ENCODE measurements at regions not wholly inside any gene's neighbourhood (a gene's known extent, or its start where the extent isn't known, plus 50 kb on each side); places are given as distances from the start of the nearest gene placed in this dataset.

DNA sequence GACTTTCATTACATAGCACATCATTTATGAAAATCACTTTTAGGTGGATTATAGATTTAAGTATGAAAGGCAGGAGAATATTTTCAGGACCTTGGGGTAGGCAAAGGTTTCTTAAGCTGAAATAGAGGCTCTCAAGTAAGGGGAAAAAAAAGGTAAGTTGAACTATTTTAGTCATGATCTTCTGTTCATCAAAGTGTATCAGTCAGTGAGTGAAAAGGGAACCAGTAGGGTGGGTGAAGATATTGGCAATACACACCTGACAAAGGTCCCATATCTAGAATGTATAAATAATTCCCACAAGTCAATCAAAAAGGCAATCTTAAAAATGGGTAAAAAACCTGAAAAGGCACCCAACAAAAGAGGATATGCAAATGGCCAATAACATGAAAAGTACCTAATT, 218.6 kb downstream of the KLF13 start:
- no peak for FAIRE-seq

DNA sequence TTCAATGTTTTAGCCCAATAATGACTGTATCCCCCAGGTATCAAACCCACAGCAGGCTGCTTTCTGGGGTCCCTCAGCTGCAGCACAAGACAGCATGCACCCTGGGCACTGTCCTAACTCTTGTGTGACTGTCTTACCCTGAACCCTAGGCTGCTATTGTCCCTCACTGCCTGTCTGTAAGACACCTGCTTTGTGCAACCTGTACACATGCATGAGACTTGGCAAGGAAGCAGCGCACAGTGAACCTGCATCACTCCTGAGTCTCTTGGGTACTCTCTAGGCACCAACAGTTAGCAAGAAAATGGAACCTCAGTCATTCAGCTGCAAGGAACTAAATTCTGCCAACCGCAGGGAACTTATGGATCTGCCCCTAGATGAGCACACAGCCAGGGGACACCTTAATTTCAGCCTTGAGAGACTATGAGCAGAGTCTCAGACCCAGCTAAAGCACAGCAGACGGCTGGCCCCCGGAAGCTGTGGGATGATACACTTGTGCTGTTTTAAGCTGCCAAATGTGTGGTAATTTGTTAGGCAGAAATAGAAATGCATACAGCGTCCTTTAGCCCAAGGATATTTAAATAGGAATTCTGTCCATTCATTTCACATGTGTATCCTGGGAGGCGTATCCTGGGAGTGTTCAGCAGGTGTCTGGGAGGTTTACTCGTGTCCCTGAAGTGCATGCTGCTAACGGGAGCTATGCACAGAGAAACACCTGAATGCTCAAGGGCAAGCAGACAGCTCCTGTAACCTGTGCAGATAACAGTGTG, 223.8 kb downstream of the KLF13 start:
- DNase-seq (ENCODE audit: insufficient read length, low spot score) (no peak), FAIRE-seq (no peak)

More for the DNA sequence above, 218.6 kb downstream of the KLF13 start:
- no peak for DNase-seq (ENCODE audit: insufficient read length, low spot score)

DNA sequence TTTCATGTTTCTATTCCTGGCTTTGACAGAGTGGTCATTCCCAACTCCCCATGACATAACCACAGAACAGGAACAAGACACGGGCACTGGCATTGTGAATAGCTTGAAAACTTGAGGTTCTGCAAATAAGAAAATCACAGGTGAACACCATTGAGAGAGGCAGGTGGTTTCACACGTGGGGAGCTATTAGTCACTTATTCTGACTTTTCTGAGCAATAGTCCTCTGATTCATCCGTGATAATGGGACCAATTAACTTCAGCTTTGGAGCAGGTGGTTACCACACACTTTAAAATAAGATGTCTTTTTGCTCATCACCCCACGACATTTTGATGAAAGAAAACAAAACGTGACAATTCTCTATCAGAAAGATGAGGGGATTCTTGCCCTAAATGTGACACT, 224.7 kb downstream of the KLF13 start:
- DNase-seq (ENCODE audit: insufficient read length, low spot score) (no peak), FAIRE-seq (no peak)

DNA sequence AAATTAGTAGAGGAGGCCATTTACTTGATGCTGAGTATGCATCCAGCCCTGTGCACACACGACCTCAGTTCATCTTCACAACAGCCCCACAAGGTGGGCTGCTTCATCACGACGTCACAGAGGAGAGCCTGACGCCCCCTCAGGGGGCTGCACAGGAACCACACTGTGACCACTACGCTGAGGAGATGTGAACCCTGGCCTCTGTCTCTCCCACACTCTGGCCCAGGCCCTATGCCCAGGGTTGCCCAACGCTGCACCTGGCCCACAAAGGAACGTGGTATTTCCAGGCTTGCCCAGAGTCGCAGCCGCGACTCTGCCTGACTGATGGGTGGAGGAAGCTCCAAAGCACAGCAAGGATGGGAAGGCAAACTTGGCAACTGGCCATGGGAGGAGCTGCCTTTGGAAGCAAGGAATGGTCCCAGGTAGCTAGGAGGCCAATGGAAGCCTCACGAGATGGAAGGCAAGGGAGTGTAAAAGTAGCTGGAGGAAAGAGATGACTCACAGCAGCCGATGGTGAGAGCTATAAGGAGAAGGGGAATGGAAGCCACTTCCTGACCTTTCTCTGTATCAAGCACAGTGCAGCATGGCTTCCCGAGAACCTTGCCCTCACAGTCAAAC, 226.0 kb downstream of the KLF13 start:
- DNase-seq (ENCODE audit: insufficient read length, low spot score) (no peak), FAIRE-seq (no peak)

DNA sequence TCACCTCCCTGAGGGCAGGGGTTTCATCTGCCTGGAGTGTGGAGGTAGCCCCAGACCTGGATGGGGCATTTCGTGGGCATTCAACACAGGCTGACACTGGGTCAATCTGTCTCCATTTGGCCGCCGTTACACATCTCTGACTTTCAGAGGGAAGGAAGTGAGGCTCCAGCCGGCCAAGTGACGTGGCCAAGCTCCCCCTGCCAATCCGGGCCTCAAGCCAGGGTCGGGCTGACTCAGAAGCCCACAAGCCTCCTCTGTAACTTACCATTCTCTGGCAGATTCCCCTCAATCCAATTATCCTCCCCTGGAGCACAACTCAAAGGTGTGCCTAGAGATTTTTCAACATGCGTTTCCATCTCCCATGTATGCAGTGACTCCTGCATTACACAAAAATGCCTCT, 227.6 kb downstream of the KLF13 start:
- FAIRE-seq (no peak), DNase-seq (ENCODE audit: insufficient read length, low spot score) (no peak)

DNA sequence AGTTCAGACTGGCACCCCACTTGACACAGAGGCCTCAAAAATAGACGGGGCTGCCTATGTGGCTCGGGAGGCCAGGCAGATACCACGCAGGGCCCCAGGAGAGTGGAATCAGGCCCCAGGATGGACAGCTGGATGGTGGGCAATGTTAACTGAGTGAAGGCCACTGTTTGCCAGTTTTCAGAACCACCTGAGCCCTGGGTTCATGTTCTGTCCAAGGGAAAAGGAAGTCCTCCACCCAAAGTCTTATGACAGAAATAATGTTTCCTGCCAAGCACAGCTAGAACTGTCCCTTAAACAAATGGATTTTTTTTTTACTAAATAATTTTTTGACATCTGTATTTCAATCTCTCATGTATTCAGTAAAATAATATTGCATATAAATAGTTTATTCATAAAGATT, 228.4 kb downstream of the KLF13 start:
- FAIRE-seq (no peak), DNase-seq (ENCODE audit: insufficient read length, low spot score) (no peak)

DNA sequence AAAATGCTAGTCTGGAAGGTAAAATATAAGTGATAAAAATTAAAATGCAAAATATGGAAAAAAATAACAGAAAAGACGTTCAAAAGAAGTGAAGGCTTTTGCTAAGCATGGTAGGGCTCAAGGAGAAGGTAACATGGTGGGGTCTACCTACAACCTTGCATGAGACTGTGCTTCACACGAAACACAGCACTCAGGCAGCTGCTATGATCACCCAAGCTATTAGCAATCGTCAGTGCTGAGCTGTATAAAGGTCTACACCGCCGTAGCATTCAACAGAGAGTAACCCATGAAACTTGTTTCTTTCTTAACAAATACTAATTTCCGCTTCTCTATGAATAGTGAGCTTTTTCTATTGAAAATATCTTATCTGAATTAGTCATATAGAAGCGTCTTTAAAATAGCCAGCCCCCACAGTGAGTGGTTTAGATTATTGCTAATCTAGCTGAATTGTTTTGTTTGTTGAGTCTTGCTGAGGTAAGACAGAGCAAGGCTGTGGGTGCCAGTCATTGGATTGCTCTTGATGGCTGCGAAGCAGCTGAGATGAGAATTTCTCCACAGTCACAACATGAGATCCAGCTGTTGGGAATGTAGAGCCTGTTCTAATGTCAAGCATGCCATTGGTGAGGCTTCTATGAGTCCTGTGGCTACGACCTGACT, 230.0 kb downstream of the KLF13 start:
- no peak for DNase-seq (ENCODE audit: insufficient read length, low spot score)
- no peak for FAIRE-seq

DNA sequence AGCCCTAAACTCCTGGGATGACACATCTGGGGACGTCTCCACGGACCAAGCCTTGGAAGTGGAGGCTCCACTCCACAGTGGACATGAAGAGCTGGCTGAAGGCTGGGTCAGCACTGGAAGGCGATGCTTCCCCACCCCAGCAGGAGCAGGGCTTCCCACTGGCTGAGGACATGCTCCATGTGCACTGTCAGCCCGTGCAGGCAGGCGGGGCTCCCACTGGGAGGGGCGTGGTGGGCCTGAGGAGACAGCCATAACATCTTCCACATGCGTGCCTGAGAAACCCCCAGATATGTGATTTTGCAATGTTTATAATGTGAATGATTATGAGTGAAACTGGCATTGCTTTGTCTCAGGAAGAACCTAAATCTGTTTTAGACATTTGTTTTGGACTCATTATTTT, 231.3 kb downstream of the KLF13 start:
- DNase-seq (ENCODE audit: insufficient read length, low spot score) (no peak), FAIRE-seq (no peak)

DNA sequence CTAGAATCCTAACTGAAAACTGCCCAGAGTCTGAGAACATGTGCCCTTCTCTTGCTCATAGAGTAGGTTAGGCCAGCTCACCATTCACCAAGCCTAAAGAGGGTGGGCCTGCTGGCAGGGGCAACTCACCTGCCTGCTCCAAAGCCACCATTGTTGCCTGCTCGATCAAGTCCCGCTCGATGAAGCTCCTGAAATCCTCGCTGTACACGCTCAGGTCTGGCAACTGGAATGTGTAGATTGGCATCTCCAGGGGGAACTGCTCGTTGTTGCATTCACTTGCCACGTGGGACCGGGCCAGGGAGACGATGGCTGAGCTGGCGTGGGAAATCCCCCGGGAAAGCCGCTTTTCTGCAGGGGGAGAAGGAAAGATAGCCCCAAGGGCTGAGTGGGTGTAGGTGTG, 232.2 kb downstream of the KLF13 start:
- FAIRE-seq (no peak), DNase-seq (ENCODE audit: insufficient read length, low spot score) (no peak)

DNA sequence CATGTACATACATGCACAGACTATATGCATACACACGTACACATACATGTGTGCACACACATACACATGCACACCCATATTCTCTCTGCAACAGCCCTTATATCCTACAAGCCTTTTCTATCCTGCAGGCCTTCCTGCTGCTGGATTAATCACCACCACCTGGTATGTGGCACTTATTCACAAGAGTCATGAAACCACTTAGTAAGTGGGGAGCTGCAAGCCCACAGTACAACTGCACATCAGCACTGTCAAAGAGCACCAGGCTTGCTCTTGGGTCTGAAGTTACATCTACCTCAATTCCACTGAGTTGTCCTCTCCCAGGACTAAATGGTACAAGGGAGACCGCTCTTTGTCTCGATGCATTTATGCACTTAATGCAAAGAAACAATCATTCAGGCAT, 233.2 kb downstream of the KLF13 start:
- DNase-seq (ENCODE audit: insufficient read length, low spot score) (no peak), FAIRE-seq (no peak)

DNA sequence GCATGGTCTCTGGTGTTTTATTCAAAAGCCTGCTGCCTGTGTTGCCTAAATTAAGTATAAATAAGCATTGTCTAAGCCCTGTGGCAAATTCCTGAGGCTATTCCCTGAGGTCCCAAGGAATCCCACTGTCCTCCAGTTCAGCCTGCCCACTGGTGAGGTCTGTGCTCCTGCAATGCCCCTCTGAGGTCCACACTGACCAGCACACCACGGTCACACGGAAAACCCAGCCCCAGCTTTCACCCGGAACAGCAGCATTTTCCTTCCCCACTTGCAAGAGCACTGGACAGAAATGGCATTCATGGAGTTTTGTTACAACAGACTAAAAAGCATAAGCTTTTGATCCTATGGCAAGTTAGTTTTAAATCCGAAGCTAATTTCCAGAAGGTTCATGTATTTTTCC, 234.0 kb downstream of the KLF13 start:
- no peak for DNase-seq (ENCODE audit: insufficient read length, low spot score)
- FAIRE-seq, result no peak

DNA sequence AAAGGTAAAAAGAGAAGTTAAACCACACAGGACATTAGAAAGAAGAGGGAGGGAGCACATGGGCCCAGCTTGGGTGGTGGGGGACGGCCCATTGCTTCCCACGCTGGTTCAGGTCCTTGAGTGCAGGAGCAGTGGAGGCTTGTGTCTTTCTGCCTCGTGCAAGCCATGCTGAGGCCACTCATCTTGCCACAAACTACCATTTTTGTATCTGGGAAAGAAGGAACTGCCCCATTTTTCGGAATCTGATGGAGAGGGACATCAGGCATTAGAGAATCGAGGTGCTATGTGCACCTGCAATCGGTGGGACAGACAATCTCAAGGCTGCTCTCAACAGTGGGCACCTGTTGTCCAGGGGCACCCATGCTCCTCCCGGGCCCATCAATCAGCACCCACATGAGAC, 234.5 kb downstream of the KLF13 start:
- no peak for FAIRE-seq
- no peak for DNase-seq (ENCODE audit: insufficient read length, low spot score)

DNA sequence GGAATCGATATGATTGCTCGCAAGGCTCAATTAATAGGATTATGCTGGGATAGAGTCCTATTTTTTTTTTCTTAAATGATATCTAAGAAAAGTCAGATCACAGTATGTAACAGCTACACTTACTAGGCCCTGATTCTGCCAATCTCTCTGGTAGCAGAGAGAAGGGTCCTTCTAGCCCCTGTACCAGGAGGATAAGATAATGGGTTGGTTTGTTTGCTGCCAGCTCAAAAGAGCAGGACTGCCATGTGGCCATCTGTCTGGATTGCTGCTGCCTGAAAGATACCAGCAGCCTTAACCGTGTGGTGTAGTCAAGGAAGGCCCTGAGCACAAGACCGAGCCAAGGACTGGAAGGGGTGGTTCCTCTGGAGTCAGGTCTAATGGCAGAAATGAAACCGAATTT, 236.4 kb downstream of the KLF13 start:
- no peak for DNase-seq (ENCODE audit: insufficient read length, low spot score)
- FAIRE-seq, result no peak

DNA sequence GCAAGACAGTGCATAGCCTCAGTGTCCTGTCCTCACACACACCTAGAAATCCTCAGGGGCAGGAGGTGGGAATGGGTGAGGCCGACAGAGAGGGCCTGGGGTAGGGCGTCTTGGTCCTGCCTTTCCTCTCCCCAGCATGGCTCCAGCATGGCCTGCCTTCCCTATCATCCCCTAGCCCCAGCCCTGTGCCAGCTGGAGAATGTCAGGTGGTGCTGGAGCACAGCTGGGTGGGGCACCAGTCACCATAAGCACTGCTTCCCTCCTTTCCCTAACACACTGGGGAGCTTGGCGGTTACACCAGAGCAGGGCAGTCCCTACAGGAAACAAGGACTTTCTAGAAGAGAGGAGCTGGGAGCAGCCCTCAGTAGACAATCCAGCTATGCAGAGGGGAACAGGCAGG, 236.8 kb downstream of the KLF13 start:
- FAIRE-seq (no peak), DNase-seq (ENCODE audit: insufficient read length, low spot score) (no peak)

DNA sequence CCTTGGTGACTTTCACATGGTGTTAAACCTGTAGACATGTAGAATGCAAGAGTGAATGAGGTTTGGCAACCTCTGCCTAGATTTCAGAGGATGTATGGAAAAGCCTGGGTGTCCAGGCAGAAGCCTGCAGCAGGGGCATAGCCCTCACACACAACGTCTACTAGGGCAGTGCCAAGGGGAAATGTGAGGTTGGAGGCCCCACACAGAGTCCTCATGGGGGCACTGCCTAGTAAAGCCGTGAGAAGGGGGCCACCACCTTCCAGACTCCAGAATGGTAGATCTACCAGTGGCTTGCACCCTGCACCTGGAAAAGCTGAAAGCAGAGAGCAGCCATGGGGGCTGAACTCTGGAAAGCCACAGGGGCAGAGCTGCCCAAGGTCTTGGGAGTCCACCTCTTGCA, 241.2 kb downstream of the KLF13 start:
- DNase-seq (ENCODE audit: insufficient read length, low spot score), result no peak
- no peak for FAIRE-seq

DNA sequence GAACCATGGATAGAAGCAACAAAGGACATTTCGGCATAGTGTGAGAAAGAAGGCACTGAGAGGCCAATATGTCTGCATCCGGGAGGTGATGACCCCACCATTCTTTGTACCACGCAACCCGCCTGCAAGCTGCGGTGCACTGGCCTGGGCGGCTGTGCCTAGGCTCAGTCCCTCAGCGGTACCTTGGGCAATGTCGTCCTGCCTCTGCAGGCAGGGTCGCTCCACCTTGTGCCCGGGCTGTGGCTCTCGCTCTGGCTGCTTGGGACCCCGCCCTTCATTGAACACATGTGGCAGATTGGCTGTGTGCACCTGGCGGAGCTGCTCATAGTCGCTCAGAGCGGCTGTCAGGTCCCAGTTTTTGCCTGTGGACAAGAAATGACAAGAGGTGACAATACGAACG, 243.2 kb downstream of the KLF13 start:
- no peak for DNase-seq (ENCODE audit: insufficient read length, low spot score)
- no peak for FAIRE-seq

DNA sequence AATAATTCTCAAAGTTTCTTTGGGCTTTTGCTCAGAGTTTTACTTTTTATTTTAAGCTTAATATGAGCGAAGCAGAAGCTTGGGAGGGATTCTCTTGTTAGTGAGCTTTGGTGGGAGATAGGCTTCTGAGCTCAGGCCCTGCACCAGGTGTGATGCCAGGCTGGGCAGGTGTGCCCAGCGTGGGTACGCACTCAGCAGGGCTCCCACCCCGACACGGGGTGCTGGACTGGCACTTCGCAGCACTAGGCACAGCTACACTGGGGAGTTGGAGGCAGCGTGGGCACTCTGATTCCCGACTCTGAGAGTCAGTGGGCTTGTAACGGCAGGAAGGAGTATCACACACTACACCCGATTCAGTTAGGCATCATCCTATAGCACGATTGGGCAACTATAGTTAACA, 244.0 kb downstream of the KLF13 start:
- DNase-seq (ENCODE audit: insufficient read length, low spot score) (no peak), FAIRE-seq (no peak)

DNA sequence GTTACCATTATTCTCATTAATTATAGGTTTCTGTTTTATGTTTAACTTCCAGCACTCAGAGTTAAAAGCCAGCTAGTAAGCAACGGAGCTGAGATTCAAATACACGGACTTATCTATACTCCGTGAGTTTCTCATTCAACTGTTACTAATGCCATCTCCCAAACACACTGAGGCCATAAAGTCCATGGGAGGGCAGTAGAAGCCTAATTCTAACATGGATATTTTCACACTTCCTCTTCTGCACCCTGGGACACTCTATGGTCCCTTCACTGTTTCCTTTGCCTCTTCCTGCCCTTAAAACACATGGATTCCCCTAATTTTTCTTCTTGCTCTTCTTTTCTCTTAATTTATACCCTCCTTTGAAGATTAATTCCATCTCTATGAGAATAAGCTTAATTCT, 245.0 kb downstream of the KLF13 start:
- DNase-seq (ENCODE audit: insufficient read length, low spot score), result no peak
- FAIRE-seq, result no peak

DNA sequence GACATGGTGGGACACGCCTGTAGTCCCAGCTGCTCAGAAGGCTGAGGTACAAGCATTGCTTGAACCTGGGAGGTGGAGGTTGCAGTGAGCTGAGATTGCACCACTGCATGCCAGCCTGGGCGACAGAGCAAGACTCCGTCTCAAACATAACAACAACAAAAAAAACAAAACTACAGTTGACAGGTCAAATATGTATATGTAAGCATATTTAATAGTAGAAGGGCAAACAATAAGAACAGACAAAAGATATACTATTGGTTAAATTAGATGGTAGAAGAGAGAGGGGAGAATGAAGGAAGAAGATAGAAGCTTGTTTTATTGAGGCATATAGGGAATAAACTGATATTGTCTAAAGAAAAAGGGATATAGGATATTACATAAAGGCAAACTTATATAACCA, 247.1 kb downstream of the KLF13 start:
- DNase-seq (ENCODE audit: insufficient read length, low spot score) (no peak), FAIRE-seq (no peak)

DNA sequence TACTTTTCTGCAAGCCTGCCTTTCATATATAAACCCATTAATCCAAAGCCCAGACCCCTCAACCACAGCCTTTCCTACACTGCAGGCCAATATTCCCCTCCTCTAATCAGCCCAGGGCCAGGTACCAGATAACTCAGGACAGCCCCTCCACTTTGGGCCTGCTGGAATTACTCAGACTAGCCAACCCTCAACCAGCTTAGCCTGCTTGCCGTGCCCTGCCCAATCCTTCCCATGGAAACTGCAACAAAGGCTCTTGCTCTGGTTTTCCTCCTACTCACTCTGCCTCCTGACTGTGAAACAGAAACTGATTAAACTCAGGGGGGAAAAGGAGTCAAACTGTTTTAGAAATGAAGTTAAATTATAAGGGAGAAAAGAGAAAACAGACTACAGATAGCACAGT, 248.1 kb downstream of the KLF13 start:
- FAIRE-seq, result no peak
- DNase-seq (ENCODE audit: insufficient read length, low spot score), result no peak

DNA sequence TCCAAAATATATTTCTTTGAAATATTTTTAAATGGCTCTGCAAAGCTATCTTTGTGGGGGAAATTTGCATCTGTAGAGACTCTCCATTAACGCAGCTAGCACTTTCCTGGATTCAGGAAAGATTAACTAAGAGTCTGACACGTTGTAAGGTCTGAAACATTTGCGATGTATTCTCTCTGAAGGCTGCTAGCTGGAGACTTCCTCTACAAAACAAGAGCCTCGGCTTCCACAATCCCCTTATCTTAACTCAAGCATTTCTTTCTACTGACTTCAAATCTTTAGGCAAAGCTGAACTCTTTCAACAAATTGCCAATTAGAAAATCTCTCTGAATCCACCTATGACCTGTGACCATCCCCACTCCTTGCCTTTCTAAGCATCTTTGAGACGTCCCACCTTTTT, 250.5 kb downstream of the KLF13 start:
- DNase-seq (ENCODE audit: insufficient read length, low spot score) (no peak), FAIRE-seq (no peak)

DNA sequence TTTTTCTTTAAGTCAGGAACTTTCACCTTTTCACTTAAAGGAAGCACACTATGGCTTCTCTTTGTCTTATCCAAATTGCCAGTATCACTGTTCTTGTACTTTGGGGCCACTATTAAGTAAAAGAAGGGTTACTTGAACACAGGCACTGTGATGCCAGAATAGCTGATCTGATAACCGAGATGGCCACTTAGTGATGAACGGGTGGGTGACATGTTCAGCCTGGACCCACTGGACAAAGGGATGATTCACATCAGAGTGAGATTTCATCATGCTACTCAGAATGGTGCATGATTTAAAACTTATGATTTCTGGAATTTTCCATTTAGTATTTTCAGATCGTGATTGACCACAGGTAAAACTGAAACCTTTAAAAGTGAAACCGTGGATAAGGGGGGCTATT, 252.6 kb downstream of the KLF13 start:
- no peak for FAIRE-seq
- DNase-seq (ENCODE audit: insufficient read length, low spot score), result no peak
